Small intestine (tissue), 7 donors: ENCODE measurements at regions not wholly inside any gene's neighbourhood (a gene's known extent, or its start where the extent isn't known, plus 50 kb on each side); places are given as distances from the start of the nearest gene placed in this dataset.

Experiments
- DNase-seq, 2 donors: peaks; one replicate each; pipeline versions ENCODE4 v3.0.0 to v3.0.0-alpha.2; 2013
- FAIRE-seq: peaks from 2 replicates; lab custom pipeline; 2012; peaks lifted over from hg19 to GRCh38; lab: Jason Lieb, UNC
- H3K27ac ChIP-seq, 3 donors: one replicate each; pipeline ENCODE4 v1.5.1; 2013; ENCODE audit warnings: low read length in 2 of 3, mild to moderate bottlenecking in 2 of 3, control low read depth in 1 of 3, inconsistent platforms in 1 of 3, low read depth in 1 of 3, moderate library complexity in 1 of 3
- H3K27me3 ChIP-seq, 3 donors: one replicate each; pipeline ENCODE4 v1.6.1; 2013; ENCODE audit warnings: low read length in 3 of 3, inconsistent platforms in 1 of 3; ENCODE audit not compliant: control insufficient read depth in 3 of 3, insufficient read depth in 3 of 3
- H3K36me3 ChIP-seq, 3 donors: one replicate each; pipeline ENCODE4 v1.6.1; 2013; ENCODE audit warnings: low read length in 3 of 3, inconsistent platforms in 1 of 3, low read depth in 1 of 3, mild to moderate bottlenecking in 1 of 3, moderate library complexity in 1 of 3; ENCODE audit not compliant: control insufficient read depth in 3 of 3, insufficient read depth in 2 of 3
- H3K4me1 ChIP-seq, 3 donors: one replicate each; pipeline ENCODE4 v1.6.1; 2013; ENCODE audit warnings: low read length in 2 of 3, inconsistent platforms in 1 of 3, low read depth in 1 of 3, mild to moderate bottlenecking in 1 of 3, moderate library complexity in 1 of 3; ENCODE audit not compliant: control insufficient read depth in 3 of 3, insufficient read depth in 2 of 3
- H3K4me3 ChIP-seq, 3 donors: one replicate each; pipeline ENCODE4 v1.5.1; 2013; ENCODE audit warnings: low read length in 3 of 3, control low read depth in 1 of 3, inconsistent platforms in 1 of 3, low read depth in 1 of 3, mild to moderate bottlenecking in 1 of 3, moderate library complexity in 1 of 3
- H3K9me3 ChIP-seq, 2 donors: one replicate each; pipeline ENCODE4 v1.6.1; 2013; ENCODE audit warnings: low read depth in 1 of 2, low read length in 1 of 2; ENCODE audit not compliant: control insufficient read depth in 2 of 2, insufficient read depth in 1 of 2
- WGBS, 3 donors: extraction: QIAGEN DNeasy Blood & Tissue Kit; methylation state at CpG; one replicate each; pipeline ENCODE4 v1.1.7; 2013; 5-methylcytosine and 5-hydroxymethylcytosine counted together
- donor health status: healthy with polysubstance abuse.
- donor health status: control.
- donor health status: control.
- donor health status: Bipolar disorder and iron deficiency.
- donor health status: healthy.

- WGBS, 3 donors = 15 to 40% (median 16%) methylated on average over 2 of the region's 2 CpGs
- no peak for FAIRE-seq
- no peak for DNase-seq
- Histone ChIP-seq H3K4me3 (no peak overlapping the region), H3K9me3 (peaks cover 3 to 24% of the 10 kb centered on the region in 2 donors), H3K27me3 (no peaks in the 10 kb centered on the region), H3K27ac (no peak overlapping the region), H3K36me3 (no peaks in the 10 kb centered on the region), H3K4me1 (no peaks in the 10 kb centered on the region)
These were observed 631.4 kb downstream of the ACTR3B start for GRCh38 chr7:153390955-153391354.

DNA sequence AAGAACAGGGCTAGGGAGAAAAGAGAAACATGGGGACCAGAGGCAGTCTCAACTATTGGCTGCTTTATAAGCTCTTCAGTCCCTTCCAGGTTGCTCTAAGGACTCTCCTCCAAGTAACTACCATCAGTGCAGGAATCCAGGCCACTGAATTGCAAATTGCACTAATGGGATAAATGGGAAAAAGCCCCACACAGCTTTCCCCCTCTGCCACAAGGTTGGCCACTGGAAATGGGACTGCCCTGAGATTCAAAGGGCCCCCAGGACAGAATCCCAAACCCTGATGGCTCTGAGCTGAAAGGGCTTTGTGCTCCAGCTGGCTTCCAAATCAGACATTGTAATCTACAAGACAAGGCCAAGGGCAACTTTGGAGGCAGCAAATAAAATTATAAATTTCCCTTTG lies 633.2 kb downstream of the ACTR3B start:
- Histone ChIP-seq H3K9me3 (peaks cover 3 to 24% of the 10 kb centered on the region in 2 donors), H3K4me1 (no peaks in the 10 kb centered on the region), H3K4me3 (no peak overlapping the region), H3K36me3 (no peaks in the 10 kb centered on the region), H3K27me3 (no peaks in the 10 kb centered on the region), H3K27ac (no peak overlapping the region)
- FAIRE-seq = no peak
- DNase-seq = no peak

DNA sequence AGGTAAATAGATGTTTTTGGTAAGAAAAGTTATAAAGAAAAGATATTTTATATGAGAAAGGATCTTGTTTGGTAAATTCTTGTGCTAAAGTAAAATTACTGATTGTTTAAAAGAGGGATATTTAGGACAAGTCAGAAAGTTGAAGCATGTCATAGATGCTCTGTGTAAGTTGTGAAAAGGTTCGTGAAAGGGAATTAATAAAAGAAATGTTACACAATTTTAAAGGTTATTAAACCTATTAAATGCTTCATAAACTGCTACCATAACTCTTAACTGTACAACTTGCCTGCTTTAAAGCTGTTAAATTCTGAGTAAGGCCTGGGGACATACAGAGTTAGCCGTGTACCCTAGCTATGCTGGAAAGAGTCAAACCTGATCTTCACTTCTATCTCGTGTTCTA lies 634.1 kb downstream of the ACTR3B start:
- FAIRE-seq (no peak), DNase-seq (no peak)
- no peak overlapping the region for H3K4me3 ChIP-seq
- H3K27ac ChIP-seq = no peak overlapping the region
- WGBS, 3 donors = 87 to 88% (median 87%) methylated on average over 3 of the region's 3 CpGs
- H3K9me3 ChIP-seq = peaks cover 3 to 23% of the 10 kb centered on the region in 2 donors
- no peaks in the 10 kb centered on the region for H3K27me3 ChIP-seq
- no peaks in the 10 kb centered on the region for H3K36me3 ChIP-seq
- H3K4me1 ChIP-seq = no peaks in the 10 kb centered on the region

- no peak overlapping the region for H3K27ac ChIP-seq
- FAIRE-seq (no peak), DNase-seq (no peak)
- peaks cover 3 to 19% of the 10 kb centered on the region in 2 donors for H3K9me3 ChIP-seq
- no peak overlapping the region for H3K4me3 ChIP-seq
- no peaks in the 10 kb centered on the region for H3K27me3 ChIP-seq
- no peaks in the 10 kb centered on the region for H3K4me1 ChIP-seq
- 73 to 81% (median 76%) methylated on average over 2 of the region's 2 CpGs for WGBS, 3 donors
- H3K36me3 ChIP-seq = no peaks in the 10 kb centered on the region
These were observed 636.9 kb downstream of the ACTR3B start for GRCh38 chr7:153396475-153396874.

DNA sequence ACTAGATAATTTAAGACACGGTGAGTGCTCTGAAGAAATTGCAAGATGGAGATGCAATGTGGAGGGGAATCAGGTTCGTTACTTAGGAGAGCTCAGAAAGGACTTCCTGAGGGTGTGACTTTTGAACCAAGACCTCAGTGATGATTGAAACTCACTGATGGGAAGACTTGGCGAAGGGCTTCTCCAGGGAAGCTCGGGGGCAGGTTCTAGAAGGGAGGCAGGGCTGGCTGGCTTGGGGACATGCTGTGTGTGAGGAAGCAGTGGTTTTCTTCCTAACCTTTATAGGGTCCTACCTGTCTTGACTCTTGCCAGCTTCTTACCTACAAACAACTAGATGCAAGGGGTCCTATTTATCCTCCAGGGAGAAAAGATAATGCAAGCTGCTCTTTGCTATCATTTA lies 637.9 kb downstream of the ACTR3B start:
- 66 to 75% (median 70%) methylated on average over 4 of the region's 4 CpGs for WGBS, 3 donors

GRCh38 chr7:153397906-153398305 lies 638.4 kb downstream of the ACTR3B start:
- Histone ChIP-seq H3K4me1 (no peaks in the 10 kb centered on the region), H3K36me3 (no peaks in the 10 kb centered on the region), H3K9me3 (peaks cover 0 to 12% of the 10 kb centered on the region in 2 donors), H3K27me3 (no peaks in the 10 kb centered on the region), H3K4me3 (no peak overlapping the region), H3K27ac (no peak overlapping the region)
- 89 to 92% (median 89%) methylated on average over 3 of the region's 3 CpGs for WGBS, 3 donors
- no peak for FAIRE-seq
- DNase-seq = no peak

More for the DNA sequence above, 637.9 kb downstream of the ACTR3B start:
- DNase-seq (no peak), FAIRE-seq (no peak)
- no peak overlapping the region for H3K27ac ChIP-seq
- no peak overlapping the region for H3K4me3 ChIP-seq
- H3K4me1 ChIP-seq = no peaks in the 10 kb centered on the region
- peaks cover 3 to 11% of the 10 kb centered on the region in 2 donors for H3K9me3 ChIP-seq
- H3K36me3 ChIP-seq = no peaks in the 10 kb centered on the region
- no peaks in the 10 kb centered on the region for H3K27me3 ChIP-seq

- no peaks in the 10 kb centered on the region for H3K27me3 ChIP-seq
- DNase-seq = no peak
- no peaks in the 10 kb centered on the region for H3K4me1 ChIP-seq
- no peaks in the 10 kb centered on the region for H3K36me3 ChIP-seq
- FAIRE-seq = no peak
- 81 to 84% (median 83%) methylated on average over 2 of the region's 2 CpGs for WGBS, 3 donors
- no peak overlapping the region for H3K4me3 ChIP-seq
- H3K9me3 ChIP-seq = peaks cover 0 to 15% of the 10 kb centered on the region in 2 donors
- no peak overlapping the region for H3K27ac ChIP-seq
These were observed 638.8 kb downstream of the ACTR3B start for GRCh38 chr7:153398370-153398769.

GRCh38 chr7:153398789-153399553 lies 639.4 kb downstream of the ACTR3B start:
- Histone ChIP-seq H3K4me1 (no peaks in the 10 kb centered on the region), H3K27ac (no peak overlapping the region), H3K9me3 (peaks cover 0 to 13% of the 10 kb centered on the region in 2 donors), H3K27me3 (no peaks in the 10 kb centered on the region), H3K4me3 (no peak overlapping the region), H3K36me3 (no peaks in the 10 kb centered on the region)
- no peak for DNase-seq
- FAIRE-seq = no peak
- 80 to 82% (median 81%) methylated on average over 8 of the region's 8 CpGs for WGBS, 3 donors

DNA sequence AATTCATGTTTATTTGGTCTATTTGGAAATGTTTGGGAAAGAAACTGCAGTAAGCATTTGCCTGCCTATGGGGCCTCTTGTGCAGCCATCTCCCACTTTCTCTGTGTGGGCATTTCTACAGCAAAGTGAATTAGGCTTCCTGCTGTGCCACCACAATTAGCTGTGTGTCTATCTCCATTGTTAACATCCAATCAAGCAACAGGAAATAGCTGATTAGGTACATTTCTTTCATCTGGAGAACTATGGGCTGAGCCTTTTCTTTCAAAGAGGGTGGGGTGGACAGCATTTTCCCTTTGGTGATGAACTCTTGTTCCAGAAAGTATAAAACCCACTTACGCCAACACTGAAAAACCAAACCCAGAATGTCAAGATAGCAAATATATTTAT lies 640.0 kb downstream of the ACTR3B start:
- Histone ChIP-seq H3K4me1 (no peaks in the 10 kb centered on the region), H3K4me3 (no peak overlapping the region), H3K27me3 (no peaks in the 10 kb centered on the region), H3K9me3 (peaks cover 0 to 13% of the 10 kb centered on the region in 2 donors), H3K36me3 (no peaks in the 10 kb centered on the region), H3K27ac (no peak overlapping the region)
- DNase-seq (no peak), FAIRE-seq (no peak)
- 96 to 98% (median 97%) methylated on average over 1 of the region's 1 CpG for WGBS, 3 donors
